ENCODE measurements at regions not wholly inside any gene's neighbourhood (a gene's known extent, or its start where the extent isn't known, plus 50 kb on each side); places are given as distances from the start of the nearest gene placed in this dataset.

DNA sequence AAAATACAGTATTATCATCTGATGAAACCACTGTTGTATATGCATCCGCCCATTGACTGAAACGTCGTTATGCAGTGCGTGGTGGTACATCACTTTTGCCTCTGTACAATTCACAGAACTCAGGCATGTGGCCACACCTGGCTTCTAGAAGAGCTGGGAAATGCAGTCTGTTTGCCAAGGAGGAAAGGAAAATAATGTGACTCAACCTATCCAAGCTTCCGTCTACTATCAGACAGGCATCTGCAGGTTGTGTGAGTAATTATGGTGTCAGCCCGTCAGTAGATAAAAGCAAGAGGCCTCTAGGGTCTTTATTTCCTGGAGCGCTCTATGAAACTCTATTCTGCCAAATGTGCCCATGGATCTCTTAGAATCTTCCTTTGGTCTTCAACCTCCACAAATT, 111.6 kb downstream of the BBS10 start:
- intact Hi-C loops (cut with DNase I; ENCODE audit: low total_unique reads) = no loop called here
- TF ChIP-seq, protein P1, sequence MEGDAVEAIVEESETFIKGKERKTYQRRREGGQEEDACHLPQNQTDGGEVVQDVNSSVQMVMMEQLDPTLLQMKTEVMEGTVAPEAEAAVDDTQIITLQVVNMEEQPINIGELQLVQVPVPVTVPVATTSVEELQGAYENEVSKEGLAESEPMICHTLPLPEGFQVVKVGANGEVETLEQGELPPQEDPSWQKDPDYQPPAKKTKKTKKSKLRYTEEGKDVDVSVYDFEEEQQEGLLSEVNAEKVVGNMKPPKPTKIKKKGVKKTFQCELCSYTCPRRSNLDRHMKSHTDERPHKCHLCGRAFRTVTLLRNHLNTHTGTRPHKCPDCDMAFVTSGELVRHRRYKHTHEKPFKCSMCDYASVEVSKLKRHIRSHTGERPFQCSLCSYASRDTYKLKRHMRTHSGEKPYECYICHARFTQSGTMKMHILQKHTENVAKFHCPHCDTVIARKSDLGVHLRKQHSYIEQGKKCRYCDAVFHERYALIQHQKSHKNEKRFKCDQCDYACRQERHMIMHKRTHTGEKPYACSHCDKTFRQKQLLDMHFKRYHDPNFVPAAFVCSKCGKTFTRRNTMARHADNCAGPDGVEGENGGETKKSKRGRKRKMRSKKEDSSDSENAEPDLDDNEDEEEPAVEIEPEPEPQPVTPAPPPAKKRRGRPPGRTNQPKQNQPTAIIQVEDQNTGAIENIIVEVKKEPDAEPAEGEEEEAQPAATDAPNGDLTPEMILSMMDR (IDR thresholded peaks at IDR 0.05) = no peak
- no peak for TF ChIP-seq POLR2A (IDR thresholded peaks at IDR 0.05)
- no peak overlapping the region for H3K4me3 ChIP-seq (ENCODE audit: low read depth, poor library complexity, severe bottlenecking)
- no peak for DNase-seq (ENCODE audit: low spot score in 2 of 2)
- 43 to 55% methylated on average over 7 of the region's 7 CpGs for WGBS, 2 donors

DNA sequence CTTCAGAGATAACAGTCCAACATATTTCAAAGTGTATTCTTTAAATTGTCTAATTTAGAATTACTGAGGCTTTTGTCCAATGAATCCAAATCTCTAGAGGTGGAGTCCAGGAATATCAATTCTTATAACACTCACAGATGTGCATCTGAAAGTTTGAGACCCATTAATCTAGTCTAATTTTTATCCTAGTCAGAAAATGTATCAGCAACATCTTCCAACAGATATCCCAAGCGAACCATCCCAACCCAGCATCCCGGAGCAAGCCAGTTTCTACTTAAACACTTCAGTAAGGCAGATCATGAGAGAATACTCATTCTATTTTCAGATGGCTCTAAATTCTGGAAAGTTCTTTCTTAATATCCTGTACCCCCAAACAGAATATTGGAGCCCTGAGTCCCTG, 113.5 kb downstream of the BBS10 start:
- 93 to 98% methylated on average over 2 of the region's 2 CpGs for WGBS, 2 donors
- H3K4me3 ChIP-seq (ENCODE audit: low read depth, poor library complexity, severe bottlenecking) = no peak overlapping the region
- no peak for DNase-seq (ENCODE audit: low spot score in 2 of 2)
- intact Hi-C loops (cut with DNase I; ENCODE audit: low total_unique reads) = no loop called here
- TF ChIP-seq POLR2A (IDR thresholded peaks at IDR 0.05) = no peak
- TF ChIP-seq, protein P1 (IDR thresholded peaks at IDR 0.05) = no peak

DNA sequence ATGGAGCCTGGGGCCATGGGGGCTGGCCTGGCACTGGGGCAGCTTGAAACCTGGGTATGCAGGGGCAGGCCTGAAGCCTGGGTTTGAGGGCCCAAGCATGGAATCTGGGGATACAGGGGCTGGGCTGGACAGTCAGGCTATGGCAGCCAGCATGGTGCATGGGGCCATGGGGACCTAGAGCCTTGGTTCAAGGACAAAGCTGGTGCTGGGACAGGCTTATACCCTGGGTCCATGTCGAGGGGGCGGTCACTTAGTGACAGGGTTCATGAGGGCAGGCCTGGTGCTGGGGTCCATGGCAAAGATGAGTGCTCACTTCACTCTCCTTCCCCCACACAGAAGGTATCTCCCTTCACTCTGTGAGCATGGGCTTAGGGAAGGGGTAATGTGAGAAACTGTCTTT, 116.2 kb downstream of the BBS10 start:
- no peak for TF ChIP-seq POLR2A (IDR thresholded peaks at IDR 0.05)
- TF ChIP-seq, protein P1 (IDR thresholded peaks at IDR 0.05) = no peak
- intact Hi-C loops (cut with DNase I; ENCODE audit: low total_unique reads) = no loop called here
- no peak overlapping the region for H3K4me3 ChIP-seq (ENCODE audit: low read depth, poor library complexity, severe bottlenecking)
- 89 to 100% methylated on average over 2 of the region's 2 CpGs for WGBS, 2 donors
- DNase-seq (ENCODE audit: low spot score in 2 of 2) = no peak

DNA sequence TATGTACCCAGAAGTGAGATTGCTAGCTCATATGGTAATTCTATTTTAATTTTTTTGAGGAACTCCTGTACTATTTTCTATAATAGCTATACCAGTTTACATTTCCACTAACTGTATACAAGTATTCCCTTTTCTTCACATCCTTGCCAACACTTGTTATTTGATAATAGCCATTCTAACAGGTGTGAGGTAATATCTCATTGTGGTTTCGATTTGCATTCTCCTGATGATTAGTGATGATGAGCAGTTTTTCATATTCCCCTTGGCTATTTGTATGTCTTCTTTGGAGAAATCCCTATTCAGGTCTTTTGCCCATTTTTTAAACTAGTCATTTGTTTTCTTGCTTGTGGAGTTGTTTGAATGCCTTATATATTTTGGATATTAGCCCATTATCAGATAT, 121.3 kb downstream of the BBS10 start:
- intact Hi-C loops (cut with DNase I; ENCODE audit: low total_unique reads) = no loop called here
- no peak for DNase-seq (ENCODE audit: low spot score in 2 of 2)
- TF ChIP-seq, protein P1 (IDR thresholded peaks at IDR 0.05) = no peak
- TF ChIP-seq POLR2A (IDR thresholded peaks at IDR 0.05) = no peak
- WGBS, 2 donors = 77% methylated on average over 1 of the region's 1 CpG
- no peak overlapping the region for H3K4me3 ChIP-seq (ENCODE audit: low read depth, poor library complexity, severe bottlenecking)

DNA sequence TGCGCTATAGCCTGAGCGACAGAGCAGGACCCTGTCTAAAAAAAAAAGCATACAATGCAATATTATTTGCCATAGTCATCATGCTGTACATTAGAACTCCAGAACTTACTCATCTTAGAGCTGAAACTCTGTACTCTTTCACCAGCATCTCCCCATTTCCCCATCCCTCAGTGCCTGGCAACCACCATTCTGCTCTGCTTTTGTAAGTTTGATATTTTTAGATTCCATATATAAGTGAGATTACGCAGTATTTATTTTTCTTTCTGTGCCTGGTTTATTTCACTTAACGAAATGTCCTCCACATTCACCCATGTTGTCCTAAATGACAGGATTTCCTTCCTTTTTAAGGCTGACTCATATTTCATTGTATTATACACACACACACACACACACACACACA, 121.8 kb downstream of the BBS10 start:
- 75 to 80% methylated on average over 4 of the region's 4 CpGs for WGBS, 2 donors
- no peak for DNase-seq (ENCODE audit: low spot score in 2 of 2)
- no peak for TF ChIP-seq POLR2A (IDR thresholded peaks at IDR 0.05)
- H3K4me3 ChIP-seq (ENCODE audit: low read depth, poor library complexity, severe bottlenecking) = no peak overlapping the region
- intact Hi-C loops (cut with DNase I; ENCODE audit: low total_unique reads) = no loop called here

DNA sequence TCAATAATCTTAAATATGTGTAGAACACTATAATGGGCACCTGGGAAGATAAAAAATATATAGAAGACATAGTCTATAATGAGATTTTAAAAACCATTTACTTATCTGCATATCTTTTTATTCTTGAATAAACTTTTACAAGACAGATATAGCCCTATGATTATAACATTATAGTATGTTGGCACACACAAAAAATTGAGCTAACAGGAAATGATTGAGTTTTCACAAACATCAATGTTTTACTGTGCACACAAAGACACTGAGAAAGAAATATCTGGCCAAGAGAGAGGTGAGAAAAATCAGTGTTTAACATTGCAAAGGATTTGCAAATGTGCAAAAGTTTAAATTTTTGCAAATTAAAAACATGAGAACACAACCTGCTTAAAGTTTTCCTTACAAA, 124.3 kb downstream of the BBS10 start:
- intact Hi-C loops (cut with DNase I; ENCODE audit: low total_unique reads) = no loop called here
- DNase-seq (ENCODE audit: low spot score in 2 of 2) = no peak
- TF ChIP-seq POLR2A (IDR thresholded peaks at IDR 0.05) = no peak
- TF ChIP-seq, protein P1 (IDR thresholded peaks at IDR 0.05) = no peak
- no peak overlapping the region for H3K4me3 ChIP-seq (ENCODE audit: low read depth, poor library complexity, severe bottlenecking)

Data from lower leg skin (tissue), 4 donors.